ENCODE measurements at regions not wholly inside any gene's neighbourhood (a gene's known extent, or its start where the extent isn't known, plus 50 kb on each side); places are given as distances from the start of the nearest gene placed in this dataset.

GRCh38 chr9:108345826-108346225 lies 510.0 kb downstream of the ACTL7B start:
- no peak for TF ChIP-seq CTCF (IDR thresholded peaks at IDR 0.05)
- TF ChIP-seq ZFX (IDR thresholded peaks at IDR 0.05; ENCODE audit: borderline replicate concordance): no peak

Measured in 22Rv1 (cell line).